WERI-Rb-1 (cell line): ENCODE measurements at regions not wholly inside any gene's neighbourhood (a gene's known extent, or its start where the extent isn't known, plus 50 kb on each side); places are given as distances from the start of the nearest gene placed in this dataset.

Source experiments
- DNase-seq: peaks from one replicate; pipeline ENCODE4 v3.0.0-alpha.2; 2020
- H3K27ac ChIP-seq: fragments of 250-450 bp; sonication (Bioruptor Pico); 2 replicates; pipeline ENCODE4 v1.5.1; 2020; ENCODE audit warnings: mild to moderate bottlenecking, moderate library complexity
- H3K27me3 ChIP-seq: fragments of 250-450 bp; sonication (Bioruptor Pico); 2 replicates; pipeline ENCODE4 v1.5.1; 2021; ENCODE audit warnings: mild to moderate bottlenecking, low read depth, moderate library complexity; ENCODE audit not compliant: insufficient read depth, severe bottlenecking
- H3K36me3 ChIP-seq: fragments of 250-450 bp; sonication (Bioruptor Pico); 2 replicates; pipeline ENCODE4 v1.5.1; 2020; ENCODE audit warnings: mild to moderate bottlenecking, moderate library complexity
- H3K4me3 ChIP-seq: 2 replicates; pipeline ENCODE4 v1.5.1; 2011; ENCODE audit warnings: low read depth, mild to moderate bottlenecking, control low read depth, low read length
- H3K9me3 ChIP-seq: fragments of 250-450 bp; sonication (Bioruptor Pico); 2 replicates; pipeline ENCODE4 v1.5.1; 2021; ENCODE audit warnings: mild to moderate bottlenecking, moderate library complexity; ENCODE audit not compliant: severe bottlenecking
- TF ChIP-seq, protein P1 (sequence below): IDR thresholded peaks from 2 replicates; pipeline ENCODE4 v1.5.1; 2011; ENCODE audit warnings: low read depth, mild to moderate bottlenecking, control low read depth, inconsistent platforms, low read length

DNA sequence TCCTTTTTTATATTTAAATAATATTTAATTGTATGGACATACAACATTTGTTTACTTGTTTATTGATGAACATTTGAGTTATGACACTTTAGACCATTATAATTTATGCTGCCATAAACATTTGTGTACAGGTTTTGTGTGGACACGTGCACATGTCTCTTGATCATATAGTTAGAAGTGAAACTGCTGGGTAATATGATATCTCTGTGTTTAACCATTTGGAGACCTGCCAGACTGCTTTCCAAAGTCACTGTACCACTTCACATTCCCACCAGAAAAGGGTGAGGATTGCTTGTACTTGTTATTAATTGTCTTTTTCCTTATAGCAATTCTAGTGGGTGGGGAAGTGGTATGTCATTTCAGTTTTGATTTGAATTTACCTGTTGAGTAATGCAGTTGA, 145.6 kb upstream of the KLHL1 start:
- no peaks in the 10 kb centered on the region for H3K27me3 ChIP-seq
- TF ChIP-seq, protein P1, sequence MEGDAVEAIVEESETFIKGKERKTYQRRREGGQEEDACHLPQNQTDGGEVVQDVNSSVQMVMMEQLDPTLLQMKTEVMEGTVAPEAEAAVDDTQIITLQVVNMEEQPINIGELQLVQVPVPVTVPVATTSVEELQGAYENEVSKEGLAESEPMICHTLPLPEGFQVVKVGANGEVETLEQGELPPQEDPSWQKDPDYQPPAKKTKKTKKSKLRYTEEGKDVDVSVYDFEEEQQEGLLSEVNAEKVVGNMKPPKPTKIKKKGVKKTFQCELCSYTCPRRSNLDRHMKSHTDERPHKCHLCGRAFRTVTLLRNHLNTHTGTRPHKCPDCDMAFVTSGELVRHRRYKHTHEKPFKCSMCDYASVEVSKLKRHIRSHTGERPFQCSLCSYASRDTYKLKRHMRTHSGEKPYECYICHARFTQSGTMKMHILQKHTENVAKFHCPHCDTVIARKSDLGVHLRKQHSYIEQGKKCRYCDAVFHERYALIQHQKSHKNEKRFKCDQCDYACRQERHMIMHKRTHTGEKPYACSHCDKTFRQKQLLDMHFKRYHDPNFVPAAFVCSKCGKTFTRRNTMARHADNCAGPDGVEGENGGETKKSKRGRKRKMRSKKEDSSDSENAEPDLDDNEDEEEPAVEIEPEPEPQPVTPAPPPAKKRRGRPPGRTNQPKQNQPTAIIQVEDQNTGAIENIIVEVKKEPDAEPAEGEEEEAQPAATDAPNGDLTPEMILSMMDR, result no peak
- DNase-seq, result no peak
- no peaks in the 10 kb centered on the region for H3K9me3 ChIP-seq
- no peak overlapping the region for H3K27ac ChIP-seq
- H3K4me3 ChIP-seq, result no peak overlapping the region
- H3K36me3 ChIP-seq, result no peaks in the 10 kb centered on the region

DNA sequence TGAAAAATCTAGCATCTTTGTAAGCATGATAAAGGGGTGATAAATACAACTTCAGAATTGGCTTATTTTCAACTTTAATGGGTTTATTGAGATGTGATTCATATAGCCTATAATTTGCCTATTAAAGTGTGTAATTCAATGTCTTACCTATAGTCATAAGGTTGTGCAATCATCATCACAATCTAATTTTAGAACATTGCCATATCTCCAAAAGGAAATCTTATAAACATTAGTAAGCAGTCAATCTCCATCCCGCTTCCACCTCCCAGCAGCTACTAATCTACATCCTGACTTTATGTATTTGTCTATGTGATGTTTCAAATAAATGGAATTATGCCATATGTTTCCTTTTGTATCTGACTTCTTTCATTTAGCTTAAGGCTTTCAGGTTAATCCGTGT, 145.2 kb upstream of the KLHL1 start:
- no peak for DNase-seq

DNA sequence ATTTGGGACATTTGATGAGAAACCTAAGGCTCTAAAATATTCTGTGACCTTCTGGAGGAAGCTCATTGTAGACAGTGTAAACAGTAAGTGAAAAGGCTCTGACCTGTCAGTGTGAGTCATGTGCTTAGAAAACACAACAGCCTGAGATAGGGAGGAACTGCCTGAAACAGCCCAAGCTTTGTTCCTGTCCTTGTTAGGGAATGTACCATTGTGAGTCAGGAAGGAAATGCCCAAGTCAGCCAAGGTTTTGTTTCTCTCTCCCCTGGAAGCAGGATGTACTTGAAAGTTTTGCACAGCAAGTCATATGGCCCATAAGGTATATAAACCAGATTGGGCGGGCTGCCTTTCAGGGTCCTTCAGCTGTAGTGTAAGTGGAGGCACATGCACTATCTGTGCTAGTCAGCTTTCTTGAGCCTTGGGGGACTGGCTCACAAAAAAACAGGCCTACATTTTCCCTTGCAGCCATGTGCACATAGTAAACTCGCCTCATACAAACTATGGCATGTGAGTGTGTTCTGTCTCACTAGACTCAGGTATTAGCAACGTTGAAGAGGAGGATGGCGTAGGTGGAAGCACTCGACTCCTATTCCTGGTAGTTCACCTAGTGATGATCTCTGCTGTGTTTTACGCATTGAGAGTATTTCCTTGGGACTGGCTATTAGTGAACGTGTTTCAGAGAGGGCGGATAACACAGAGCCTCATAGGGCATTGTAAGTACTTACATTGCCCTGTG, 141.2 kb upstream of the KLHL1 start:
- H3K36me3 ChIP-seq, result no peaks in the 10 kb centered on the region
- no peak overlapping the region for H3K27ac ChIP-seq
- TF ChIP-seq, protein P1, result no peak
- no peaks in the 10 kb centered on the region for H3K9me3 ChIP-seq
- no peak for DNase-seq
- no peak overlapping the region for H3K4me3 ChIP-seq
- no peaks in the 10 kb centered on the region for H3K27me3 ChIP-seq

More for the DNA sequence above, 145.2 kb upstream of the KLHL1 start:
- Histone ChIP-seq H3K4me3 (no peak overlapping the region), H3K27me3 (no peaks in the 10 kb centered on the region), H3K36me3 (no peaks in the 10 kb centered on the region), H3K27ac (no peak overlapping the region), H3K9me3 (no peaks in the 10 kb centered on the region)
- TF ChIP-seq, protein P1, result no peak

DNA sequence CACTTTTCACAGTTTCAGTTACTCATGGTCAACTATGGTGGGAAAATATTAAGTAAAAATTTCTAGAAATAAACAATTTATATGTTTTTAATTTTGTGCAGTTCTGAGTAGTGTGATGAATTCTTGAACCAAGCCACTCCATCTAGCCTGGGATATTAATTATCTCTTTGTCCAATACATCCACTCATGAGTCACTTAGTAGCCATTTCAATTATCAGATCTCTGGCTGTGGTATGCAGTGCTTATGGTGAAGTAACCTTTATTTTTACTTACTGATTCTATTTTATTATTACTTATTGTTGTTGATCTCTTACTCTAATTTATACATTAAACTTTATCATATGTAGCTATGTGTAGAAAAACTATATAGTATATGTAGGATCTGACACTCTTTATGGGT, 128.9 kb upstream of the KLHL1 start:
- no peak overlapping the region for H3K4me3 ChIP-seq
- no peak overlapping the region for H3K27ac ChIP-seq
- no peak for DNase-seq
- H3K36me3 ChIP-seq, result no peaks in the 10 kb centered on the region
- H3K27me3 ChIP-seq, result no peaks in the 10 kb centered on the region
- no peaks in the 10 kb centered on the region for H3K9me3 ChIP-seq
- TF ChIP-seq, protein P1, result no peak

DNA sequence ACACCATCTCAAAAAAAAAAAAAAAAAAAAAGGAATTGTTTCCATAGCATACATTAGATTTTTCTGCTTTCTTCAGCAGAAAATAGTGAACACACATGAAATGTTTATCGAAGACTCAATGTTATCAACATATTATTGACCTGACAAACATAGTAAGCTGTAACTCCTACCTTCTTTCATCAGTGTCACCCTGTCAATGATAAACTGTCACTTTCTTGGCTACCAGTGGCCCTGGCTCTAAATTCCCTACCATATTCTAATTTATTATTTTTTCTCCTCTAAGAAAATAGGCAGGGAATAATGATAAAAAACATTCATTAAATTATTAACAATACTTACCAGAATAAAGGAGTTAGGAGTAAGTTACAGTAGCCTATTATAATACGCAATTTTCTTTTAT, 127.3 kb upstream of the KLHL1 start:
- DNase-seq, result no peak
- Histone ChIP-seq H3K4me3 (no peak overlapping the region), H3K36me3 (no peaks in the 10 kb centered on the region), H3K27me3 (no peaks in the 10 kb centered on the region), H3K9me3 (no peaks in the 10 kb centered on the region), H3K27ac (no peak overlapping the region)
- TF ChIP-seq, protein P1, result no peak

DNA sequence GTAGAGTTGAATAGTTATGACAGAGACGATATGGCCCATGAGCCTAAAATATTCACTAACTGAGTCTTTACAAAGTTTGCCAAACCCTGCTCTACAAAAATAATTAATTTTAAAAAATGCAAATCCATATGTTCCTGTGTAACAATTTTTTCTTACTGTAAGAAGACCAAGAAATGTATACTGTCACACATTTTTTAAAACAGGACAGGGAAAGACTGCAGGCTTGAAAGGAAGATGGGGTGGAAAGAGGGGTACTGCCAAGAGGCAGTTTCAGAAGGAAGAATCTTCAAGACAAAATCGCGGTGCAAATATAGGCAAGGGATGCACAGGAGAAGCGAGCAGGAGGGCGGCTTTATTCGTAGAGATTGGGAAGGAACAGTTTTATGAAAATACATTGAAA, 115.7 kb upstream of the KLHL1 start:
- H3K36me3 ChIP-seq, result no peaks in the 10 kb centered on the region
- DNase-seq, result no peak
- H3K4me3 ChIP-seq, result no peak overlapping the region
- no peak overlapping the region for H3K27ac ChIP-seq
- H3K27me3 ChIP-seq, result no peaks in the 10 kb centered on the region
- no peaks in the 10 kb centered on the region for H3K9me3 ChIP-seq
- TF ChIP-seq, protein P1, result no peak
